ENCODE measurements at regions not wholly inside any gene's neighbourhood (a gene's known extent, or its start where the extent isn't known, plus 50 kb on each side); places are given as distances from the start of the nearest gene placed in this dataset.
"Not testable (repeated sequence)": the region's sequence is repeated elsewhere in the genome, so short reads cannot be mapped to it uniquely, and the experiment has no call there.

- WGBS (ENCODE audit: insufficient coverage, insufficient read length), result no CpG with 5 or more reads among the region's 1 CpG
- no peak for DNase-seq (ENCODE audit: low read depth, low spot score)
- Histone ChIP-seq H3K27me3 (ENCODE audit: control insufficient read depth, insufficient read depth, low read length) (no peaks in the 10 kb centered on the region), H3K4me1 (ENCODE audit: control insufficient read depth, insufficient read depth, low read length) (peaks cover 4% of the 10 kb centered on the region), H3K4me3 (ENCODE audit: low read length) (no peak overlapping the region), H3K36me3 (ENCODE audit: control insufficient read depth, insufficient read depth, low read length) (no peaks in the 10 kb centered on the region), H3K27ac (ENCODE audit: low read length) (no peak overlapping the region), H3K9me3 (ENCODE audit: control insufficient read depth, insufficient read depth, low read length) (no peaks in the 10 kb centered on the region)
These were observed 294.7 kb downstream of the TTC6 start for GRCh38 chr14:37890095-37890494.

GRCh38 chr14:37891500-37891899 lies 296.1 kb downstream of the TTC6 start:
- H3K27me3 ChIP-seq (ENCODE audit: control insufficient read depth, insufficient read depth, low read length); H3K36me3 ChIP-seq (ENCODE audit: control insufficient read depth, insufficient read depth, low read length); H3K4me3 ChIP-seq (ENCODE audit: low read length); H3K27ac ChIP-seq (ENCODE audit: low read length); H3K4me1 ChIP-seq (ENCODE audit: control insufficient read depth, insufficient read depth, low read length); H3K9me3 ChIP-seq (ENCODE audit: control insufficient read depth, insufficient read depth, low read length); DNase-seq (ENCODE audit: low read depth, low spot score): not testable (repeated sequence)
- no CpG with 5 or more reads among the region's 1 CpG for WGBS (ENCODE audit: insufficient coverage, insufficient read length)

DNA sequence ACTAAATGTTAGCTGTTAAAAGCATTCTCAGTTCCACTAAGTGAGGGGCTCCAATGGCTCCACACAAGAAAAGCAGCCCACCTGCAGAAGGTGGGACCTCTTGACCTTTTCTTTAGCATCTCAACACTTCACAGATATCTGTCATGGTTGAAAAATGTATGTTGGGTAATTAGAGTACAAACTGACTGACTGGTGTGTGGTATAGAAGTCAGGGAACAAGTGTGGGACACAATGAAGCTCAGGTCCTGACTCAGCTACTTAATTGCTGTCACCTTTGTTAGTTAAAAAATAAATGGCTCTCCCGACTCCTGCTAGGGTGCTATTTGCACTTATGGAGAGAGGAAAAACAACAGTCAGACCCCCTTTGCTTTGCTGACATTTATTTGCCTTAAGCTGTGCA lies 299.0 kb downstream of the TTC6 start:
- Histone ChIP-seq H3K36me3 (ENCODE audit: control insufficient read depth, insufficient read depth, low read length) (no peaks in the 10 kb centered on the region), H3K9me3 (ENCODE audit: control insufficient read depth, insufficient read depth, low read length) (no peaks in the 10 kb centered on the region), H3K27ac (ENCODE audit: low read length) (no peak overlapping the region), H3K4me3 (ENCODE audit: low read length) (no peak overlapping the region), H3K27me3 (ENCODE audit: control insufficient read depth, insufficient read depth, low read length) (no peaks in the 10 kb centered on the region), H3K4me1 (ENCODE audit: control insufficient read depth, insufficient read depth, low read length) (peaks cover 1% of the 10 kb centered on the region; the same call in 1 of the 2 replicates)
- DNase-seq (ENCODE audit: low read depth, low spot score), result no peak
- no CpG with 5 or more reads among the region's 1 CpG for WGBS (ENCODE audit: insufficient coverage, insufficient read length)

DNA sequence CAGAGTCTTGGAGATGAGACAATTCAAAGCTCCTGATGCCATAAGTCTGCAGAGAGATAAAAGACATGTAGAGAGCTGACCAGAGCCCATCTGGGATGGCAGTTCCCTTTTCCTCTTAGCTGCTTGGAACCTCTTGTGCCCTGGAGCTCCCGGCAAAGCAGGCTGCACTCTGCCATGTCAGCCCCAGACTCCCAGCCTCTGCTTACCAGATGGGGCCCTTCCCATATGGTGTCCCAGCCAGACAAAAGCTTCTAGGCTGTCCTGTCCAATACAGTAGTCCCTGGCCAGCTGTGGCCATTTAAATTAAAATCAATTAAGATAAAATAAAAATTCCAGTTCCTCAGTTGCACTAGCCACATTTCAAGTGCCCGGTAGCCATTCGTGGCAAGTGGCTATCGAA lies 303.9 kb downstream of the TTC6 start:
- H3K27me3 ChIP-seq (ENCODE audit: control insufficient read depth, insufficient read depth, low read length), result no peaks in the 10 kb centered on the region
- H3K27ac ChIP-seq (ENCODE audit: low read length), result no peak overlapping the region
- H3K9me3 ChIP-seq (ENCODE audit: control insufficient read depth, insufficient read depth, low read length), result no peaks in the 10 kb centered on the region
- no peaks in the 10 kb centered on the region for H3K36me3 ChIP-seq (ENCODE audit: control insufficient read depth, insufficient read depth, low read length)
- no CpG with 5 or more reads among the region's 4 CpGs for WGBS (ENCODE audit: insufficient coverage, insufficient read length)
- no peak for DNase-seq (ENCODE audit: low read depth, low spot score)
- no peak overlapping the region for H3K4me3 ChIP-seq (ENCODE audit: low read length)
- peaks cover 1% of the 10 kb centered on the region; the same call in 1 of the 2 replicates for H3K4me1 ChIP-seq (ENCODE audit: control insufficient read depth, insufficient read depth, low read length)

DNA sequence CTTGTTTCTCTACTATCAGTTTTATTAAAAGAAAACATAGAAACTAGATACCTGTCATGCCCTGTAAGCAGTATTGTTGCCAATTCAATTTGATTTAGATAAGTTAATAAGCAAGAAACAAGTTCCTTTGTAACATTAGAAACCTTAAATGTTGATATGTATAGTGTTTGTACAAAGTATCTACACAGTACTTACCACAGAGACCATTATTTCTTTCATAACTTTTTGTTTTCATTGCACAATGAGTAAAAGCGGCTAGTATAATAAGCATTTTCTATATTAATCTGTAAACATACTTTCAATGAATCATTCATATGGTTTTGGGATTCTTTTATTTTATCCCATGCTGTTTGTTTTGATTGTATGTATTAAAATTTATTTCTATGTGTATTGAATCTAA lies 305.1 kb downstream of the TTC6 start:
- no peaks in the 10 kb centered on the region for H3K36me3 ChIP-seq (ENCODE audit: control insufficient read depth, insufficient read depth, low read length)
- DNase-seq (ENCODE audit: low read depth, low spot score), result no peak
- WGBS (ENCODE audit: insufficient coverage, insufficient read length), result no CpG with 5 or more reads among the region's 1 CpG
- no peak overlapping the region for H3K27ac ChIP-seq (ENCODE audit: low read length)
- H3K27me3 ChIP-seq (ENCODE audit: control insufficient read depth, insufficient read depth, low read length), result no peaks in the 10 kb centered on the region
- H3K4me1 ChIP-seq (ENCODE audit: control insufficient read depth, insufficient read depth, low read length), result no peaks in the 10 kb centered on the region
- no peaks in the 10 kb centered on the region for H3K9me3 ChIP-seq (ENCODE audit: control insufficient read depth, insufficient read depth, low read length)
- H3K4me3 ChIP-seq (ENCODE audit: low read length), result no peak overlapping the region

GRCh38 chr14:37901978-37902377 lies 305.7 kb upstream of the SSTR1 start:
- Histone ChIP-seq H3K36me3 (ENCODE audit: control insufficient read depth, insufficient read depth, low read length) (no peaks in the 10 kb centered on the region), H3K9me3 (ENCODE audit: control insufficient read depth, insufficient read depth, low read length) (no peaks in the 10 kb centered on the region), H3K4me3 (ENCODE audit: low read length) (no peak overlapping the region), H3K27me3 (ENCODE audit: control insufficient read depth, insufficient read depth, low read length) (no peaks in the 10 kb centered on the region), H3K4me1 (ENCODE audit: control insufficient read depth, insufficient read depth, low read length) (no peaks in the 10 kb centered on the region), H3K27ac (ENCODE audit: low read length) (no peak overlapping the region)
- no CpG with 5 or more reads among the region's 6 CpGs for WGBS (ENCODE audit: insufficient coverage, insufficient read length)
- DNase-seq (ENCODE audit: low read depth, low spot score), result no peak

DNA sequence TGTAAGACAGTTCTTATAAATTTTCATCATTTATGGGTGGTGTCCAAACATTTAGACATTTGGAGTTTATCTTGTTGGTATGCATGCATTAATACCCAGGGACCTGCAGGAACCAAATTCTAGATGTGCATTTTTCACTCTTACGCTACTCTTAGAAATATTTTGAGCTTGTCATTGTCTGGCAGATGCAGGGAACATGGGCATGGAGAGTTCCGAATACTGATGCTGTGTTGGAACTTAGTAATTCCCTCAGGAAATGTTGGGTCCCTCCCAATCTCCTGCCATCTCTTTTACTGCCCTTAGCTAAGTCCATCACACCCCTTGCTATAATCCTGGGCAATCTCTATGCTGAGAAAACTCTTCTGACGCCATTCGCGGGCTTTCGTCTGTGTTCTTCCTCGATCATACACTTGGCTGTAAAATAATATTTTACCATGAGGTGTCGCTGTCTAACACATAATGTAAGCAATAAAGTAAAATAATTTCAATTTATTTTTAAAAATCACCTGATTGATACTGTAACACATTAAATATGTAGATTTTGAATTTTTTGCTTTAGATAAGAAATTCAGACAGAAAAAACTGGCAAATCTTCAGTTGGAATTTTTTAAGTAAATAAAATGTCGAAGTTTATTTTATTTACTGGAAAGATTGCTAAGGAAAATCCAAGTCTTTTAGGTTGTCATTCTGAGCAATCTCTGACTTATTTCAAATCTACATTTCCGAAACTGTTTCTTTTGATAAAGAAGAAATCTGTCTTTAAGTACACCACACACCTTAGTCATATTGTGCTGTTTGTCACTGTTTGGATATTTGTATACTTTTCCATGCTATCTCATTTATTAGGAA lies 304.1 kb upstream of the SSTR1 start:
- Histone ChIP-seq H3K4me1 (ENCODE audit: control insufficient read depth, insufficient read depth, low read length) (no peaks in the 10 kb centered on the region), H3K36me3 (ENCODE audit: control insufficient read depth, insufficient read depth, low read length) (no peaks in the 10 kb centered on the region), H3K27me3 (ENCODE audit: control insufficient read depth, insufficient read depth, low read length) (no peaks in the 10 kb centered on the region), H3K9me3 (ENCODE audit: control insufficient read depth, insufficient read depth, low read length) (no peaks in the 10 kb centered on the region), H3K4me3 (ENCODE audit: low read length) (no peak overlapping the region), H3K27ac (ENCODE audit: low read length) (no peak overlapping the region)
- WGBS (ENCODE audit: insufficient coverage, insufficient read length), result 100% methylated on average over 1 of the region's 10 CpGs
- DNase-seq (ENCODE audit: low read depth, low spot score), result no peak

GRCh38 chr14:37924622-37925021 lies 283.1 kb upstream of the SSTR1 start:
- no peaks in the 10 kb centered on the region for H3K36me3 ChIP-seq (ENCODE audit: control insufficient read depth, insufficient read depth, low read length)
- no peaks in the 10 kb centered on the region for H3K27me3 ChIP-seq (ENCODE audit: control insufficient read depth, insufficient read depth, low read length)
- DNase-seq (ENCODE audit: low read depth, low spot score), result no peak
- no CpG with 5 or more reads among the region's 2 CpGs for WGBS (ENCODE audit: insufficient coverage, insufficient read length)
- no peaks in the 10 kb centered on the region for H3K4me1 ChIP-seq (ENCODE audit: control insufficient read depth, insufficient read depth, low read length)
- H3K4me3 ChIP-seq (ENCODE audit: low read length), result no peak overlapping the region
- no peak overlapping the region for H3K27ac ChIP-seq (ENCODE audit: low read length)
- H3K9me3 ChIP-seq (ENCODE audit: control insufficient read depth, insufficient read depth, low read length), result no peaks in the 10 kb centered on the region

DNA sequence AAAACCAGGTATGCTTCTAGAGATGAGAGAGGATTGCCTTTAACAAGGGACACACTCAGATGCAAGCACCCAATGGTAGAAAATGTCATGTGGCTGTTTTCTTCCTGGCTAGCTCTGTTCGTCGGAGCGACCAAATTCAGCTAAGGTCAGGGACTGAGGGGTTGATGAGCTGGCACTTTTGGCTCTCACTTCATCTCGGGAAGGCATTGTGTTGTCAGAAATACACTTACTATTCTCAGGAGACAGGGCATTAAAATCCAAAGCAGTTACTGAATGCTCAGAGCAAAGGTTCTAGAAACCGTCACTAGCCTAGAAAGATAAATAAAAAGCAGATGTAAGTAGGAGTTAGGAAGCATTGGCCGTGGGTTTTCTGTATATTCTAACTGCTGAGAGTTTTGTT lies 275.7 kb upstream of the SSTR1 start:
- Histone ChIP-seq H3K4me3 (ENCODE audit: low read length) (no peak overlapping the region), H3K4me1 (ENCODE audit: control insufficient read depth, insufficient read depth, low read length) (no peaks in the 10 kb centered on the region), H3K9me3 (ENCODE audit: control insufficient read depth, insufficient read depth, low read length) (no peaks in the 10 kb centered on the region), H3K36me3 (ENCODE audit: control insufficient read depth, insufficient read depth, low read length) (no peaks in the 10 kb centered on the region), H3K27ac (ENCODE audit: low read length) (no peak overlapping the region), H3K27me3 (ENCODE audit: control insufficient read depth, insufficient read depth, low read length) (no peaks in the 10 kb centered on the region)
- DNase-seq (ENCODE audit: low read depth, low spot score), result no peak
- WGBS (ENCODE audit: insufficient coverage, insufficient read length), result no CpG with 5 or more reads among the region's 6 CpGs

DNA sequence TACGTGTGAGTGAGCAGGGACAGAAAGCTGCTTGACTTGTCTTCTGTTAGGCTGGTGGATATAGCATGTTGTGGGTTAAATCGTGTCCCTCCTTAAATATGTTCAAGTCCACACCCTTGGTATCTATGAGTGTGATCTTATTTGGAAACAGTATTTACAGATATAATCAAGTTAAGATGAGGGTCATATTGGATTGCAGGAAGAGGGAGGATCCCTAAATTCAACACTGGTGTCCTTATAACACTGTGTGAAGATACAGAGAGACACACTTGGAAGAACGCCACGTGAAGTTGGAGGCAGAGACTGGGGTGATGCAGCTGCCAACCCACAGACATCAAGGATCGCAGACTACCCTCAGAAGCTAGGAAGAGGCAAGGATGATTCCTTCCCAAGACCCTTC lies 275.2 kb upstream of the SSTR1 start:
- Histone ChIP-seq H3K4me3 (ENCODE audit: low read length) (no peak overlapping the region), H3K4me1 (ENCODE audit: control insufficient read depth, insufficient read depth, low read length) (no peaks in the 10 kb centered on the region), H3K27ac (ENCODE audit: low read length) (no peak overlapping the region), H3K36me3 (ENCODE audit: control insufficient read depth, insufficient read depth, low read length) (no peaks in the 10 kb centered on the region), H3K9me3 (ENCODE audit: control insufficient read depth, insufficient read depth, low read length) (no peaks in the 10 kb centered on the region), H3K27me3 (ENCODE audit: control insufficient read depth, insufficient read depth, low read length) (no peaks in the 10 kb centered on the region)
- no peak for DNase-seq (ENCODE audit: low read depth, low spot score)
- no CpG with 5 or more reads among the region's 5 CpGs for WGBS (ENCODE audit: insufficient coverage, insufficient read length)

DNA sequence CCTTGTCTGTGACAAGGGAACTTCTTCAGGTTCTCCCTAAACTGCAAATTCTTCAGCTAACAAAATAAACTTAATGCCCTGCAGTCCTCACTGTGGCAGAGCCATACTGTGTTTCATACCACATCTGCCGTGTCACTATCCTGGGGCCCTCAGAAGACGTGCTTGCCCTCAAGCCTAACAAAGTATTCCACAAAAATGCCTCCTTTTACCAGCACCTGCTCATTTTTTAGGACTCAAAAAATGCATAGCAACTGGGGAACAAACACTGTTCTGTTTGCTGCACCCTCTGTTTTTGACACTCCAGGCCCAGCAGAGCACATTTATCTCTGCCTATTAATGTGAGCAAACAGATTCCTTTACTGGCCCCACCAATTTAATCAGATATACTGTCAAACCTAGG lies 270.7 kb upstream of the SSTR1 start:
- no CpG with 5 or more reads among the region's 2 CpGs for WGBS (ENCODE audit: insufficient coverage, insufficient read length)
- H3K27me3 ChIP-seq (ENCODE audit: control insufficient read depth, insufficient read depth, low read length), result no peaks in the 10 kb centered on the region

More for the DNA sequence above, 270.7 kb upstream of the SSTR1 start:
- Histone ChIP-seq H3K36me3 (ENCODE audit: control insufficient read depth, insufficient read depth, low read length) (no peaks in the 10 kb centered on the region), H3K4me1 (ENCODE audit: control insufficient read depth, insufficient read depth, low read length) (no peaks in the 10 kb centered on the region), H3K9me3 (ENCODE audit: control insufficient read depth, insufficient read depth, low read length) (no peaks in the 10 kb centered on the region), H3K27ac (ENCODE audit: low read length) (no peak overlapping the region), H3K4me3 (ENCODE audit: low read length) (no peak overlapping the region)
- DNase-seq (ENCODE audit: low read depth, low spot score), result no peak
